ENCODE measurements at regions not wholly inside any gene's neighbourhood (a gene's known extent, or its start where the extent isn't known, plus 50 kb on each side); places are given as distances from the start of the nearest gene placed in this dataset.

- no peak for DNase-seq (ENCODE audit: low read depth)
- H3K4me3 ChIP-seq (ENCODE audit: control insufficient read depth, low read depth, low read length): no peak overlapping the region
- TF ChIP-seq, protein P1, sequence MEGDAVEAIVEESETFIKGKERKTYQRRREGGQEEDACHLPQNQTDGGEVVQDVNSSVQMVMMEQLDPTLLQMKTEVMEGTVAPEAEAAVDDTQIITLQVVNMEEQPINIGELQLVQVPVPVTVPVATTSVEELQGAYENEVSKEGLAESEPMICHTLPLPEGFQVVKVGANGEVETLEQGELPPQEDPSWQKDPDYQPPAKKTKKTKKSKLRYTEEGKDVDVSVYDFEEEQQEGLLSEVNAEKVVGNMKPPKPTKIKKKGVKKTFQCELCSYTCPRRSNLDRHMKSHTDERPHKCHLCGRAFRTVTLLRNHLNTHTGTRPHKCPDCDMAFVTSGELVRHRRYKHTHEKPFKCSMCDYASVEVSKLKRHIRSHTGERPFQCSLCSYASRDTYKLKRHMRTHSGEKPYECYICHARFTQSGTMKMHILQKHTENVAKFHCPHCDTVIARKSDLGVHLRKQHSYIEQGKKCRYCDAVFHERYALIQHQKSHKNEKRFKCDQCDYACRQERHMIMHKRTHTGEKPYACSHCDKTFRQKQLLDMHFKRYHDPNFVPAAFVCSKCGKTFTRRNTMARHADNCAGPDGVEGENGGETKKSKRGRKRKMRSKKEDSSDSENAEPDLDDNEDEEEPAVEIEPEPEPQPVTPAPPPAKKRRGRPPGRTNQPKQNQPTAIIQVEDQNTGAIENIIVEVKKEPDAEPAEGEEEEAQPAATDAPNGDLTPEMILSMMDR (conservative IDR thresholded peaks at IDR 0.05; ENCODE audit: control insufficient read depth, insufficient read depth, low read depth, low read length): no peak
Observed at GRCh38 chr13:39149896-39150295, 111.6 kb downstream of the NHLRC3 start.

GRCh38 chr13:39154041-39154440, 115.8 kb downstream of the NHLRC3 start:
- DNase-seq (ENCODE audit: low read depth): no peak
- no peak overlapping the region for H3K4me3 ChIP-seq (ENCODE audit: control insufficient read depth, low read depth, low read length)
- TF ChIP-seq, protein P1 (conservative IDR thresholded peaks at IDR 0.05; ENCODE audit: control insufficient read depth, insufficient read depth, low read depth, low read length): no peak

- DNase-seq (ENCODE audit: low read depth): no peak
- H3K4me3 ChIP-seq (ENCODE audit: control insufficient read depth, low read depth, low read length): no peak overlapping the region
- TF ChIP-seq, protein P1 (conservative IDR thresholded peaks at IDR 0.05; ENCODE audit: control insufficient read depth, insufficient read depth, low read depth, low read length): no peak
Observed at GRCh38 chr13:39159393-39159792, 121.1 kb downstream of the NHLRC3 start.

DNA sequence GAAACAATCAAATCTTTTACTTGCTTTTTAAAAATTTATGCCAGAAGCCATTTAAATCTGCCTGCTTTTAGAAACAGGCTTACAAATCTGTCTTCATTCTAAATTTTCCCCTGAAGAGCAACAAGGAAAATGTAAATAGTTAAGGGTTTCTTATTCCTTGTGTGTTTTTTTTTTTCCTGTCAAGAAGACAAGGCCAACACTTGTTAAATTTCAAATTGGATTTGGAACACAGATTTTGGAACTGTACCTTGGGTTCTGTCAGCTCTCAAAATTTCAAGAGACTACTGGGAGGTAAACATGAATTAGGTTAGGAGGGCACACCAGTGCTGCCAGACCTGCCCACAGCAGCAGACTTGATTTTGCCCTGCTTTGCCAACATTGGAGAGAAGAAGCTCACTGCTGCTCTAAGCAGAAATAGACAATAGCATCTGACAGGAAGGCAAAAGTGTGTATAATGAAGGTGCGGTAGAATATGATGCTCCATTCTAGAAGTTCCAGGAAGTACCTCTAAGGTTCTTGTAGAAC, 121.7 kb downstream of the NHLRC3 start:
- TF ChIP-seq, protein P1 (conservative IDR thresholded peaks at IDR 0.05; ENCODE audit: control insufficient read depth, insufficient read depth, low read depth, low read length): no peak
- no peak overlapping the region for H3K4me3 ChIP-seq (ENCODE audit: control insufficient read depth, low read depth, low read length)
- no peak for DNase-seq (ENCODE audit: low read depth)

- H3K4me3 ChIP-seq (ENCODE audit: control insufficient read depth, low read depth, low read length): no peak overlapping the region
- no peak for DNase-seq (ENCODE audit: low read depth)
- TF ChIP-seq, protein P1 (conservative IDR thresholded peaks at IDR 0.05; ENCODE audit: control insufficient read depth, insufficient read depth, low read depth, low read length): no peak
Observed at GRCh38 chr13:39167018-39167417, 128.8 kb downstream of the NHLRC3 start.

DNA sequence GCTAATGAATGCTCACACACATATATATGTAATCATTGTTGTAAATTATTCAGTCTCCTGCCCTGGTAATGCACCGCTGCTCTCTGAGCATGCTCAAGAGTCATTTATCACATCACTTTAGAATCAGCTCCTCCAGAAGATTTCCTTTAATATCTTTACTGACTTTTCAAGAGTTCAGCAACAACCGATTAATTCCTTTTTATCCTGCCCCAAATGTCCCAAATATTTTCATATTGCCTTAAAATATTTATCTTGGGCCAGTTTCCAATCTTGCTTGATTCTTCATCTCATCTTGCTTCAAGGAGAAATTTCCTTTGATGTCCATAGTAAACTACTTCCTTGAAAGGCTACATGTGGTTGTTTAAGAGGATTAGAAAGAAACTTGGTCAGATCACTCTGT, 132.5 kb downstream of the NHLRC3 start:
- TF ChIP-seq, protein P1 (conservative IDR thresholded peaks at IDR 0.05; ENCODE audit: control insufficient read depth, insufficient read depth, low read depth, low read length): no peak
- no peak overlapping the region for H3K4me3 ChIP-seq (ENCODE audit: control insufficient read depth, low read depth, low read length)
- DNase-seq (ENCODE audit: low read depth): no peak

DNA sequence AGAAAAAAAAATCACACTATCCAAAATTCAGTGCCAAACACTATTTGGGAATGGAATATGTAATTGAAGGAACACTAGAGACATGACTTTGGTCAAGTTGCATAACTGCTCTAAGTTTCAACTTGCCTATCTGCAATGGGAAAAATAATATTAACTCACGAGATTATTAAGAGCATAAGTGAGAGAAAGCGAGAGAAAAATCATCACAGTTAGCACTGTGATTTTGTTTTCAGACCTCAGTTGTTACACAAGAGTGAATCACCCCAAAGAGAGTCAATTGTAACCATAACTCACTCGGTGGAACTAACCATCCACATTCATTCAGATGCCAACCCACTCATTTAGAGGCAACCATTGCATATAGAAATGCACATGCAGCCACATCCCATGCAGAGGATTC, 147.1 kb downstream of the NHLRC3 start:
- TF ChIP-seq, protein P1 (conservative IDR thresholded peaks at IDR 0.05; ENCODE audit: control insufficient read depth, insufficient read depth, low read depth, low read length): no peak
- no peak overlapping the region for H3K4me3 ChIP-seq (ENCODE audit: control insufficient read depth, low read depth, low read length)
- peak; percentile 41 for DNase-seq (ENCODE audit: low read depth)
